ENCODE measurements at regions not wholly inside any gene's neighbourhood (a gene's known extent, or its start where the extent isn't known, plus 50 kb on each side); places are given as distances from the start of the nearest gene placed in this dataset.
"Not testable (repeated sequence)": the region's sequence is repeated elsewhere in the genome, so short reads cannot be mapped to it uniquely, and the experiment has no call there.

GRCh38 chr22:11313040-11313759, 4214.8 kb upstream of the OR11H1 start:
- H3K4me1 ChIP-seq (ENCODE audit: insufficient read depth, low read length); POLR2A ChIA-PET; in situ Hi-C loops (cut with HindIII; ENCODE audit: extremely low pct_ligation_motif_present, low pct_unique_long_range_greater_than_20kb); H2AFZ ChIP-seq (ENCODE audit: low read length); DNase-seq (ENCODE audit: low spot score); H3K79me2 ChIP-seq (ENCODE audit: insufficient read depth, low read length); H3K4me3 ChIP-seq (replicated peaks in 1 of 3; ENCODE audit: insufficient read depth in 1 of 3, low read depth in 2 of 3, low read length in 3 of 3); H3K9ac ChIP-seq (ENCODE audit: insufficient read depth, low read depth, low read length); H3K27me3 ChIP-seq (ENCODE audit: control insufficient read depth in 1 of 2, insufficient read depth in 2 of 2, low read length in 2 of 2); intact Hi-C loops (cut with micrococcal nuclease; ENCODE audit: unreplicated experiment); ATAC-seq; H4K20me1 ChIP-seq (ENCODE audit: insufficient read depth, low read length); FAIRE-seq; BruUV-seq (replicated peaks); CTCF ChIA-PET (ENCODE audit: low intra/inter-chr PET ratio, low total read pairs); H3K4me2 ChIP-seq (ENCODE audit: low read depth, low read length); H3K36me3 ChIP-seq (replicated peaks in 1 of 2; ENCODE audit: control insufficient read depth in 1 of 2, insufficient read depth in 2 of 2, low read length in 2 of 2); H3K27ac ChIP-seq (ENCODE audit: extremely low read length, insufficient read depth, low read length): not testable (repeated sequence)
- WGBS (ENCODE audit: low lambda C conversion rate), result 7% methylated on average over 3 of the region's 5 CpGs
- H3K9me3 ChIP-seq (ENCODE audit: low read length), result peaks cover 62% of the 10 kb centered on the region

DNA sequence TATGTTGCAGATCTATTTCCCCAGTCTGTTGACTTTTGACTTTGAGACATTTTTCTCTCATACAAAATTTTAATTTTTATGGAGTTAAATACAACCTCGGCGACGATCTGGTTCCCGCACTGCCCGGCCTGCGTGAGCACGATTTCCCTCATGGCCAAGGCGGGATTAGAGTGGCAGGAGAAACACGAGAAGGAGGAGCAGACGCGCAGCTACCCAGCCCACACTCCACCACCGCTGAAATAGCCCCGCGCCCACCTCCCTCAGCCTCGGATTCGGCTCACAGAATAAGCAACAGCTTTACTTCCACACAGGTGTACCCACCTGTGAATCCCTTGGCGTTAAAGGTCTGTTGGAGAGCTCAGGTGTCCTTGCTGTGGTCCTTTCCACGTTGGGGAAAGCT, 4209.4 kb upstream of the OR11H1 start:
- CTCF ChIA-PET (ENCODE audit: low intra/inter-chr PET ratio, low total read pairs); ATAC-seq; H3K4me1 ChIP-seq (ENCODE audit: insufficient read depth, low read length); POLR2A ChIA-PET; BruUV-seq (replicated peaks); H3K4me3 ChIP-seq (replicated peaks in 1 of 3; ENCODE audit: insufficient read depth in 1 of 3, low read depth in 2 of 3, low read length in 3 of 3); DNase-seq (ENCODE audit: low spot score); FAIRE-seq; H3K79me2 ChIP-seq (ENCODE audit: insufficient read depth, low read length); H4K20me1 ChIP-seq (ENCODE audit: insufficient read depth, low read length); H3K36me3 ChIP-seq (replicated peaks in 1 of 2; ENCODE audit: control insufficient read depth in 1 of 2, insufficient read depth in 2 of 2, low read length in 2 of 2); in situ Hi-C loops (cut with HindIII; ENCODE audit: extremely low pct_ligation_motif_present, low pct_unique_long_range_greater_than_20kb); H3K9ac ChIP-seq (ENCODE audit: insufficient read depth, low read depth, low read length); H3K27me3 ChIP-seq (ENCODE audit: control insufficient read depth in 1 of 2, insufficient read depth in 2 of 2, low read length in 2 of 2); H2AFZ ChIP-seq (ENCODE audit: low read length); intact Hi-C loops (cut with micrococcal nuclease; ENCODE audit: unreplicated experiment); H3K4me2 ChIP-seq (ENCODE audit: low read depth, low read length); H3K27ac ChIP-seq (ENCODE audit: extremely low read length, insufficient read depth, low read length): not testable (repeated sequence)
- 44% methylated on average over 16 of the region's 18 CpGs for WGBS (ENCODE audit: low lambda C conversion rate)
- peaks cover 27% of the 10 kb centered on the region for H3K9me3 ChIP-seq (ENCODE audit: low read length)

DNA sequence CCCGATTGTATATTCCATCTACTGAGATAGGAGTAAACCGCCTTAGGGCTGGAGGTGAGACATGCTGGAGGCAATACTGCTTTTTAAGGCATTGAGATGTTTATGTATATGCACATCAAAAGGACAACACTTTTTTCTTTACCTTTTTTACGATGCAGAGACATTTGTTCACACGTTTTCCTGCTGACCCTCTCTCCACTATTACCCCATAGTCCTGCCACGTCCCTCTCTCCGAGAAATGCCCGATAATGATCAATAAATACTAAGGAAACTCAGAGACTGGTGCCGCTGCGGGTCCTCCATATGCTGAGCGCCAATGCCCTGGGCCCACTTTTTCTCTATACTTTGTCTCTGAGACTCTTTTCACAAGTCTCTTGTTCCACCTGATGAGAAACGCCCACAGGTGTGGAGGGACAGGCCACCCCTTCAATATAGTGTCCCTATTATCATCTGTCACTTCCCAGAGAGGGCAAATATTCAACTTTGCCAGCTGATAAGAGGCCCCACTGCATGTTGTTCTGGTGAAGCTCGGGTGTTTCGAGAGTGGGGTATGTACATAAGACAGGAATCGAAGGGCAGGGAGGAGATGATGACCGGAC, 4203.5 kb upstream of the OR11H1 start:
- intact Hi-C loops (cut with micrococcal nuclease; ENCODE audit: unreplicated experiment); H3K4me3 ChIP-seq (replicated peaks in 1 of 3; ENCODE audit: insufficient read depth in 1 of 3, low read depth in 2 of 3, low read length in 3 of 3); H3K9ac ChIP-seq (ENCODE audit: insufficient read depth, low read depth, low read length); DNase-seq (ENCODE audit: low spot score); H3K27me3 ChIP-seq (ENCODE audit: control insufficient read depth in 1 of 2, insufficient read depth in 2 of 2, low read length in 2 of 2); H3K79me2 ChIP-seq (ENCODE audit: insufficient read depth, low read length); H3K4me1 ChIP-seq (ENCODE audit: insufficient read depth, low read length); H3K36me3 ChIP-seq (replicated peaks in 1 of 2; ENCODE audit: control insufficient read depth in 1 of 2, insufficient read depth in 2 of 2, low read length in 2 of 2); H2AFZ ChIP-seq (ENCODE audit: low read length); BruUV-seq (replicated peaks); H4K20me1 ChIP-seq (ENCODE audit: insufficient read depth, low read length); H3K4me2 ChIP-seq (ENCODE audit: low read depth, low read length); POLR2A ChIA-PET; ATAC-seq; H3K27ac ChIP-seq (ENCODE audit: extremely low read length, insufficient read depth, low read length); in situ Hi-C loops (cut with HindIII; ENCODE audit: extremely low pct_ligation_motif_present, low pct_unique_long_range_greater_than_20kb); CTCF ChIA-PET (ENCODE audit: low intra/inter-chr PET ratio, low total read pairs); FAIRE-seq: not testable (repeated sequence)
- H3K9me3 ChIP-seq (ENCODE audit: low read length), result peaks cover 55% of the 10 kb centered on the region
- 2% methylated on average over 15 of the region's 15 CpGs for WGBS (ENCODE audit: low lambda C conversion rate)
